Breast epithelium (tissue), 4 donors: ENCODE measurements at regions not wholly inside any gene's neighbourhood (a gene's known extent, or its start where the extent isn't known, plus 50 kb on each side); places are given as distances from the start of the nearest gene placed in this dataset.

ENCODE experiments used
- DNase-seq, 2 donors: peaks; one replicate each; pipeline ENCODE4 v3.0.0-alpha.2; 2019; ENCODE audit warnings: low spot score in 2 of 2
- H3K27ac ChIP-seq, 2 donors: fragments of 200-600 bp; sonication (generic) in 1 of 2; one replicate each; pipeline ENCODE4 v1.5.1; 2016 to 2019; ENCODE audit warnings: mild to moderate bottlenecking in 1 of 2
- H3K27me3 ChIP-seq, 2 donors: fragments of 200-600 bp; sonication (generic) in 1 of 2; one replicate each; pipeline versions ENCODE4 v1.5.1 to v1.6.0; 2017 to 2019; ENCODE audit warnings: control low read depth in 1 of 2, mild to moderate bottlenecking in 1 of 2
- H3K36me3 ChIP-seq: fragments of 200-600 bp; one replicate; pipeline ENCODE4 v1.5.1; 2019
- H3K4me1 ChIP-seq, 2 donors: fragments of 200-600 bp; sonication (generic); one replicate each; pipeline ENCODE4 v1.5.1; 2016 to 2019; ENCODE audit warnings: control low read depth in 1 of 2
- H3K4me3 ChIP-seq, 3 donors: fragments of 200-600 bp; sonication (generic); 1 replicate in 2 of 3; 2 replicates in 1 of 3; pipeline ENCODE4 v1.5.1; 2016 to 2019; ENCODE audit warnings: mild to moderate bottlenecking in 3 of 3, moderate library complexity in 2 of 3
- H3K9me3 ChIP-seq, 2 donors: fragments of 200-600 bp; sonication (generic) in 1 of 2; one replicate each; pipeline ENCODE4 v1.5.1; 2016 to 2019; ENCODE audit warnings: control low read depth in 1 of 2
- POLR2A ChIP-seq: fragments of 450-650 bp; IDR thresholded peaks from one replicate; pipeline ENCODE4 v1.6.1; 2016; ENCODE audit warnings: antibody characterized with exemption, mild to moderate bottlenecking, moderate library complexity
- POLR2AphosphoS5 ChIP-seq, 3 donors: sonication (generic); formaldehyde crosslinking; IDR thresholded peaks; one replicate each; pipeline ENCODE4 v1.6.1; 2017; ENCODE audit warnings: antibody characterized with exemption in 3 of 3
- intact Hi-C: fragments of 100-400 bp; cut with DNase I; formaldehyde crosslinking; loops from one replicate; pipeline ENCODE4 v1.15.1; 2023; ENCODE audit warnings: low total_unique reads
- TF ChIP-seq, protein P1 (sequence below), 3 donors: fragments of 450-650 bp; IDR thresholded peaks; one replicate each; pipeline ENCODE4 v1.5.1; 2016 to 2017; ENCODE audit warnings: antibody characterized with exemption in 3 of 3, mild to moderate bottlenecking in 3 of 3, moderate library complexity in 3 of 3

DNA sequence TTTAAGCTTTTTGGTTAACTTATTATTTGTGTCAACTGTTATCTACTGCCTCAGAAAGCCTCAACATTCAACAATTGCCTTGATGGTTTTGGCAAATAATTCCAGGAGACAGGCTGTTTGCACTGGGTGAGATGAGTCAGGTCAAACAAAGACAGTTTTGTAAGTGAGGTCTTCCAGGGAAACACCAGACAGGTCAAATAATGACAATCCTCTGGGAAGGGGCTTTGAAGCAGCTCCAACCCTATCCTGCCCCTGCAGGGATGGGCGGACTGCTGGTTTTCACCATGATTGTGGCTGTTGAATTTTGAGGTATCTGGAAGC is 79.4 kb upstream of the PRR23E start:
- intact Hi-C loops = loop anchor here (5.0 kb wide), 1 partner anchor 1479 kb away; no protein-coding TSS in a partner anchor
- Histone ChIP-seq H3K27me3 (no peaks in the 10 kb centered on the region), H3K4me3 (no peak overlapping the region), H3K27ac (no peak overlapping the region), H3K9me3 (peaks cover 21 to 23% of the 10 kb centered on the region in 2 donors), H3K36me3 (no peaks in the 10 kb centered on the region), H3K4me1 (no peaks in the 10 kb centered on the region)
- no peak for DNase-seq
- TF ChIP-seq, protein P1, sequence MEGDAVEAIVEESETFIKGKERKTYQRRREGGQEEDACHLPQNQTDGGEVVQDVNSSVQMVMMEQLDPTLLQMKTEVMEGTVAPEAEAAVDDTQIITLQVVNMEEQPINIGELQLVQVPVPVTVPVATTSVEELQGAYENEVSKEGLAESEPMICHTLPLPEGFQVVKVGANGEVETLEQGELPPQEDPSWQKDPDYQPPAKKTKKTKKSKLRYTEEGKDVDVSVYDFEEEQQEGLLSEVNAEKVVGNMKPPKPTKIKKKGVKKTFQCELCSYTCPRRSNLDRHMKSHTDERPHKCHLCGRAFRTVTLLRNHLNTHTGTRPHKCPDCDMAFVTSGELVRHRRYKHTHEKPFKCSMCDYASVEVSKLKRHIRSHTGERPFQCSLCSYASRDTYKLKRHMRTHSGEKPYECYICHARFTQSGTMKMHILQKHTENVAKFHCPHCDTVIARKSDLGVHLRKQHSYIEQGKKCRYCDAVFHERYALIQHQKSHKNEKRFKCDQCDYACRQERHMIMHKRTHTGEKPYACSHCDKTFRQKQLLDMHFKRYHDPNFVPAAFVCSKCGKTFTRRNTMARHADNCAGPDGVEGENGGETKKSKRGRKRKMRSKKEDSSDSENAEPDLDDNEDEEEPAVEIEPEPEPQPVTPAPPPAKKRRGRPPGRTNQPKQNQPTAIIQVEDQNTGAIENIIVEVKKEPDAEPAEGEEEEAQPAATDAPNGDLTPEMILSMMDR (IDR thresholded peaks at IDR 0.05) = no peak
- TF ChIP-seq POLR2AphosphoS5 (IDR thresholded peaks at IDR 0.05) = no peak
- TF ChIP-seq POLR2A = no peak

DNA sequence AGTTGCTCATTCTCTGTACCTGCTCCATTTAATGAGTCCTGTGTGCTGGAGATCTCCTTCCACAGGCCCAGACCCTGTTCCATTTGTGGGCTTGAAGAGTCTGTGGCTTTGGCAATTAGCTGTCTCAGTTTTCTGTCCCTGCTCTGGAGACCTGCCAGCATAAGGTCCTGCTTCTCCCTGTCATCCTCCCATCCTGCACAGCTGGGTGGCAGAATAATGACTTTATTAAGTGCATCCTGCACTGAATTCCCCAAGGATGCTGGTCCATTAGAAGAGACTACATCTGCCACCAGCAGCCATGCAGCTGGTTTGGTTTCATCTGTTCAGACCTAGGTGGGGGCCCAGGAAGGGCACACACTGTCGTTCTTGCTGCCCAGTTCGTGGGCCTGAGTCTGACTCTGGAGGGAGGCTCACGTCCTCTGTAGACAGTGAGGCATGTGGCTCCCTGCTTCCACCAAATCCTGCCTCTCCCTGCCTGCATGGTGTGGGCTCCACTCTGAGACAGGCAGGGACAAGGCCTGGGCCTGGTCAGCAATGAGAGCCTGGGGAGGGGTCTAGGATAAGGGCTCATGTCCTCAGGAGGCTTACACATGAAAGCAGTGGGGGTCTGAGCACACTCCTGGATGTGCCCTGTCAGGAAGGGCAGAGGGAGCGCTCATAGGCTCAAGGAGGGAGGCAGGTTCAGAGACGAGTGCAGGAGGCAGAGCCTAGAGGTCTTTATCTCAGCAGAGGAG is 78.4 kb upstream of the PRR23E start:
- Histone ChIP-seq H3K9me3 (peaks cover 21 to 23% of the 10 kb centered on the region in 2 donors), H3K27me3 (no peaks in the 10 kb centered on the region), H3K4me3 (no peak overlapping the region), H3K36me3 (no peaks in the 10 kb centered on the region), H3K27ac (no peak overlapping the region), H3K4me1 (no peaks in the 10 kb centered on the region)
- intact Hi-C loops = loop anchor here (5.0 kb wide), 1 partner anchor 1478 kb away; no protein-coding TSS in a partner anchor
- TF ChIP-seq, protein P1 (IDR thresholded peaks at IDR 0.05) = no peak
- TF ChIP-seq POLR2AphosphoS5 (IDR thresholded peaks at IDR 0.05) (no peak), POLR2A (no peak)
- no peak for DNase-seq

DNA sequence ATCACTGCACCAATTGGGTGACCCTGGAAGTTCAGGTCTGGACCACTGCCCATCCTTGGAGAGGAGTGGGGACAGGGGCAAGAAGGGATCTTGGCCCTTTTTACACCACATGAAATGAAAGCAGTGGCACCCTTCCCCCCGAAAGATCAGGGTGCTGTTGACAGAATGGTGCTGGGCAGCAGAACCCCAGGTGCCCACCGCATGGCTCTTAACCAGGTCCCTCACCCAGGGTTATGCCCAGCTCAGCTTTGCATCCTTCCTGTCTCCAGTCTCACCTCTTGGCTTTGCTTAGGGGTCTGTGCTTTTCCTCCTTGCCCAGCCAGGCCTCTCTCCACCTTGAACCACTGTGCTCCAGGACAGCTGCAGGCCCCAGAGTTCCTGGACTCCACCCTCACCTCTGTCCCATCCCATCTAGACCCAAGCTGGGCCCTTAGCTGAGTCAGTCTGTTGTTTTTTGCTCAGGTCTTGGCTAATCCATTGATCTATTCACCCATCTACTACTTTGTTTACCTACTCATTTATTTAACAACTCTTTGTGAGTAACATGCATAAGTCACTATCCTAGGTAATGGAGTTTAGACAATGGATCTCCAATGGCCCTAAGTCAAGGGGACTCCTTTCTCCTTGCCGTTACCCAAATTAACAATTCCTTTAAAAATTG is 77.1 kb upstream of the PRR23E start:
- no peak overlapping the region for H3K27ac ChIP-seq
- peaks cover 21 to 23% of the 10 kb centered on the region in 2 donors for H3K9me3 ChIP-seq
- TF ChIP-seq, protein P1 (IDR thresholded peaks at IDR 0.05) = no peak
- no peak for TF ChIP-seq POLR2A
- no peak for TF ChIP-seq POLR2AphosphoS5 (IDR thresholded peaks at IDR 0.05)
- no peaks in the 10 kb centered on the region for H3K27me3 ChIP-seq
- no peak for DNase-seq
- H3K4me1 ChIP-seq = no peaks in the 10 kb centered on the region
- no peaks in the 10 kb centered on the region for H3K36me3 ChIP-seq
- no peak overlapping the region for H3K4me3 ChIP-seq
- intact Hi-C loops = no loop called here

DNA sequence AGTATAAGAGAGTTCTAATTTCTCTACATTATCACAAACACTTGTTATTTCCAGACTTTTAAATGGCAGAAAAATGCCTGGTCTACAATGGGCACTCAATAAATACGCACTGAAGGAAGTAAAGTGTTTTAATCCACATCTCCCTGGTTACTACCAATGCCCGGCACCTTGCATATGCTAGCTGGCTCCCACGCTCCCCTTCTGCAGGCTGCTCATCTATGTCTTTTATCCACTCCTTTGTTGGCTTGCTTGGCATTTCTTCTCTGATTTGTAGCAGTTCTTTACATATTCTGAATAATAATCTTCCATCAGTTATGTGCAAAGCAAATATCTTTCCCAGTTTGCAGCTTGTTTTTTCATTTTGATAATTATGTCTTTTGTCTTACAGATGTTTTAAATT is 74.6 kb upstream of the PRR23E start:
- Histone ChIP-seq H3K36me3 (no peaks in the 10 kb centered on the region), H3K27ac (no peak overlapping the region), H3K4me3 (no peak overlapping the region), H3K4me1 (no peaks in the 10 kb centered on the region), H3K9me3 (peaks cover 0 to 2% of the 10 kb centered on the region in 2 donors), H3K27me3 (no peaks in the 10 kb centered on the region)
- no peak for DNase-seq
- TF ChIP-seq POLR2AphosphoS5 (IDR thresholded peaks at IDR 0.05) = no peak
- TF ChIP-seq POLR2A = no peak
- intact Hi-C loops = no loop called here

DNA sequence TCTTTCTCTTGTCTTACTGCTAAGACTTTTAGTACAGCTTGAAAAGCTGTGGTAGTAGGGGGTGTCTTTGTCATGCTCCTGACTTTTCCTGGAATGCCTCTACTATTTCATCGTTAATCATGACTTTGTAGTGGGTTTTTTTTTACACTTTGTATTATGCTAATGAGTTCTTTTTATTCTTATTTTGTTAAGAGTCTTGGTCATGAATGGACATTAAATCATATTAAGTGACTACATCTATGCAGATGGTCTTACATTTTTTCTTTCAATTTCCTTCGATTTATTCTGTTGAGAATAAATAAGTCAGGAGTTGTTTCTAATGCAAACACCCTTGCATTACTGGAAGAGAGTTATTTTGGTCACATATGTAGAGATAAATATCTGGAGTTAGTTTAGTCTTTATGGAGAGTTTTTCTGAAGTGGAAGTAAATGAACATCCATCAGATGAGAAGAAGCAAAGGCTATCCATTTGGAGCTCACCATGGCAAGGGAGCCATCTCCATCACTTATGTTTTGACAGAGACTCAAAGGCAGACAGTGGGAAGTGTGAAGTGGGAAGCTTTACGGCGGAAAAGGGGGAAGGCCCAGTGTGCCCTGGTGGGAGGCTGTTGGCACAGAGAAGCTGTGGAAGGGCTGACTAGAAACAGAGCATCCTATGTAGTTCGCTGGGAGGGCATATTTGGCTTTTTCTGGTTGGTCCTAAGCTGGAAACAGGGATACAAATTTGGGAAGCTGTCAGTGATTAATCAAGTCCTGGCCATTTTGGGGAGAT is 73.1 kb upstream of the PRR23E start:
- DNase-seq = no peak
- H3K36me3 ChIP-seq = no peaks in the 10 kb centered on the region
- H3K4me1 ChIP-seq = no peaks in the 10 kb centered on the region
- no peak overlapping the region for H3K27ac ChIP-seq
- no peak for TF ChIP-seq POLR2AphosphoS5 (IDR thresholded peaks at IDR 0.05)
- no peak for TF ChIP-seq POLR2A
- TF ChIP-seq, protein P1 (IDR thresholded peaks at IDR 0.05) = no peak
- H3K27me3 ChIP-seq = no peaks in the 10 kb centered on the region
- H3K4me3 ChIP-seq = no peak overlapping the region
- H3K9me3 ChIP-seq = no peaks in the 10 kb centered on the region
- intact Hi-C loops = no loop called here
